ENCODE measurements at regions not wholly inside any gene's neighbourhood (a gene's known extent, or its start where the extent isn't known, plus 50 kb on each side); places are given as distances from the start of the nearest gene placed in this dataset.

- no peak for TF ChIP-seq EZH2 (IDR thresholded peaks at IDR 0.05; ENCODE audit: low read length)
- TF ChIP-seq, protein P1, sequence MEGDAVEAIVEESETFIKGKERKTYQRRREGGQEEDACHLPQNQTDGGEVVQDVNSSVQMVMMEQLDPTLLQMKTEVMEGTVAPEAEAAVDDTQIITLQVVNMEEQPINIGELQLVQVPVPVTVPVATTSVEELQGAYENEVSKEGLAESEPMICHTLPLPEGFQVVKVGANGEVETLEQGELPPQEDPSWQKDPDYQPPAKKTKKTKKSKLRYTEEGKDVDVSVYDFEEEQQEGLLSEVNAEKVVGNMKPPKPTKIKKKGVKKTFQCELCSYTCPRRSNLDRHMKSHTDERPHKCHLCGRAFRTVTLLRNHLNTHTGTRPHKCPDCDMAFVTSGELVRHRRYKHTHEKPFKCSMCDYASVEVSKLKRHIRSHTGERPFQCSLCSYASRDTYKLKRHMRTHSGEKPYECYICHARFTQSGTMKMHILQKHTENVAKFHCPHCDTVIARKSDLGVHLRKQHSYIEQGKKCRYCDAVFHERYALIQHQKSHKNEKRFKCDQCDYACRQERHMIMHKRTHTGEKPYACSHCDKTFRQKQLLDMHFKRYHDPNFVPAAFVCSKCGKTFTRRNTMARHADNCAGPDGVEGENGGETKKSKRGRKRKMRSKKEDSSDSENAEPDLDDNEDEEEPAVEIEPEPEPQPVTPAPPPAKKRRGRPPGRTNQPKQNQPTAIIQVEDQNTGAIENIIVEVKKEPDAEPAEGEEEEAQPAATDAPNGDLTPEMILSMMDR (optimal IDR thresholded peaks at IDR 0.05 in 1 of 3, IDR thresholded peaks at IDR 0.05 in 1 of 3, conservative IDR thresholded peaks at IDR 0.05 in 1 of 3; ENCODE audit: extremely low read depth in 1 of 3, insufficient read depth in 2 of 3, low read length in 3 of 3), result no peak
Measured at GRCh38 chr20:51169813-51170212, 146.9 kb upstream of the KCNG1 start.
